Activated T-helper 2 cell treated with anti-CD3 and anti-CD28 coated beads, Interferon-gamma antibody, Interleukin-2, Interleukin-4, amounts not matched to agents 10 μg/mL and 5 μg/mL and 100 μg/mL, durations not matched to agents 14 hours and 24 hours and 36 hours (primary cell): ENCODE measurements at regions not wholly inside any gene's neighbourhood (a gene's known extent, or its start where the extent isn't known, plus 50 kb on each side); places are given as distances from the start of the nearest gene placed in this dataset.

ENCODE experiments used
- DNase-seq: peaks from one replicate; pipeline ENCODE4 v3.0.0; 2021; ENCODE audit warnings: low spot score
- H3K27ac Mint-ChIP-seq: one replicate; pipeline ENCODE4 v1.8.0; 2021; ENCODE audit warnings: mixed read lengths
- H3K27me3 Mint-ChIP-seq: one replicate; pipeline ENCODE4 v1.8.0; 2021; ENCODE audit warnings: low read depth, mixed read lengths
- H3K36me3 Mint-ChIP-seq: one replicate; pipeline ENCODE4 v1.8.0; 2021; ENCODE audit warnings: low read depth, mixed read lengths
- H3K4me1 Mint-ChIP-seq: one replicate; pipeline ENCODE4 v1.8.0; 2021; ENCODE audit warnings: low read depth, mixed read lengths
- H3K4me3 Mint-ChIP-seq: one replicate; pipeline ENCODE4 v1.8.0; 2021; ENCODE audit warnings: low read depth, mild to moderate bottlenecking, moderate library complexity, mixed read lengths
- H3K9me3 Mint-ChIP-seq: one replicate; pipeline ENCODE4 v1.8.0; 2021; ENCODE audit warnings: mixed read lengths
- intact Hi-C: fragments of 100-400 bp; cut with micrococcal nuclease; formaldehyde crosslinking; loops from one replicate; pipeline ENCODE4 v1.15.1; 2023

GRCh38 chr3:8236264-8236663 is 265.4 kb upstream of the LMCD1 start:
- H3K27me3 Mint-ChIP-seq = peaks cover 2% of the 10 kb centered on the region
- intact Hi-C loops = no loop called here
- no peak overlapping the region for H3K4me3 Mint-ChIP-seq
- H3K36me3 Mint-ChIP-seq = no peaks in the 10 kb centered on the region
- no peak overlapping the region for H3K27ac Mint-ChIP-seq
- no peaks in the 10 kb centered on the region for H3K4me1 Mint-ChIP-seq
- no peaks in the 10 kb centered on the region for H3K9me3 Mint-ChIP-seq
- DNase-seq = no peak

- no peak for DNase-seq
- Mint-ChIP-seq H3K9me3 (no peaks in the 10 kb centered on the region), H3K27me3 (peaks cover 2% of the 10 kb centered on the region), H3K4me1 (no peaks in the 10 kb centered on the region), H3K36me3 (no peaks in the 10 kb centered on the region), H3K27ac (no peak overlapping the region), H3K4me3 (no peak overlapping the region)
- intact Hi-C loops = no loop called here
These were observed 263.7 kb upstream of the LMCD1 start for GRCh38 chr3:8237893-8238292.

- no peak for DNase-seq
- H3K4me3 Mint-ChIP-seq = no peak overlapping the region
- no peaks in the 10 kb centered on the region for H3K36me3 Mint-ChIP-seq
- H3K27ac Mint-ChIP-seq = no peak overlapping the region
- intact Hi-C loops = no loop called here
- H3K9me3 Mint-ChIP-seq = no peaks in the 10 kb centered on the region
- no peaks in the 10 kb centered on the region for H3K4me1 Mint-ChIP-seq
- peaks cover 2% of the 10 kb centered on the region for H3K27me3 Mint-ChIP-seq
These were observed 263.2 kb upstream of the LMCD1 start for GRCh38 chr3:8238432-8238831.

- H3K27ac Mint-ChIP-seq = no peak overlapping the region
- H3K4me1 Mint-ChIP-seq = no peaks in the 10 kb centered on the region
- H3K4me3 Mint-ChIP-seq = no peak overlapping the region
- peaks cover 2% of the 10 kb centered on the region for H3K27me3 Mint-ChIP-seq
- H3K36me3 Mint-ChIP-seq = no peaks in the 10 kb centered on the region
- intact Hi-C loops = no loop called here
- no peak for DNase-seq
- no peaks in the 10 kb centered on the region for H3K9me3 Mint-ChIP-seq
These were observed 262.5 kb upstream of the LMCD1 start for GRCh38 chr3:8239095-8239494.

- H3K4me1 Mint-ChIP-seq = no peaks in the 10 kb centered on the region
- intact Hi-C loops = no loop called here
- DNase-seq = no peak
These were observed 261.6 kb upstream of the LMCD1 start for GRCh38 chr3:8239718-8240695.

GRCh38 chr3:8246070-8246469 is 255.6 kb upstream of the LMCD1 start:
- Mint-ChIP-seq H3K9me3 (no peaks in the 10 kb centered on the region), H3K4me1 (no peaks in the 10 kb centered on the region)
- intact Hi-C loops = no loop called here

More at GRCh38 chr3:8239718-8240695, 261.6 kb upstream of the LMCD1 start:
- no peak overlapping the region for H3K27ac Mint-ChIP-seq
- H3K36me3 Mint-ChIP-seq = no peaks in the 10 kb centered on the region
- no peak overlapping the region for H3K4me3 Mint-ChIP-seq
- H3K9me3 Mint-ChIP-seq = no peaks in the 10 kb centered on the region
- H3K27me3 Mint-ChIP-seq = peaks cover 2% of the 10 kb centered on the region

GRCh38 chr3:8253201-8253600 is 248.4 kb upstream of the LMCD1 start:
- Mint-ChIP-seq H3K27ac (no peak overlapping the region), H3K4me3 (no peak overlapping the region), H3K4me1 (no peaks in the 10 kb centered on the region), H3K27me3 (no peaks in the 10 kb centered on the region), H3K36me3 (no peaks in the 10 kb centered on the region), H3K9me3 (no peaks in the 10 kb centered on the region)
- intact Hi-C loops = no loop called here
- DNase-seq = no peak

More at GRCh38 chr3:8246070-8246469, 255.6 kb upstream of the LMCD1 start:
- Mint-ChIP-seq H3K36me3 (no peaks in the 10 kb centered on the region), H3K4me3 (no peak overlapping the region), H3K27me3 (no peaks in the 10 kb centered on the region), H3K27ac (no peak overlapping the region)
- DNase-seq = no peak

GRCh38 chr3:8254489-8254888 is 247.1 kb upstream of the LMCD1 start:
- Mint-ChIP-seq H3K9me3 (no peaks in the 10 kb centered on the region), H3K27me3 (no peaks in the 10 kb centered on the region), H3K4me1 (no peaks in the 10 kb centered on the region), H3K36me3 (no peaks in the 10 kb centered on the region), H3K27ac (no peak overlapping the region), H3K4me3 (no peak overlapping the region)
- no peak for DNase-seq
- intact Hi-C loops = no loop called here

GRCh38 chr3:8255725-8256124 is 245.9 kb upstream of the LMCD1 start:
- Mint-ChIP-seq H3K27me3 (no peaks in the 10 kb centered on the region), H3K4me1 (no peaks in the 10 kb centered on the region), H3K9me3 (no peaks in the 10 kb centered on the region), H3K27ac (no peak overlapping the region), H3K36me3 (no peaks in the 10 kb centered on the region), H3K4me3 (no peak overlapping the region)
- intact Hi-C loops = no loop called here
- DNase-seq = no peak

- H3K36me3 Mint-ChIP-seq = no peaks in the 10 kb centered on the region
- no peaks in the 10 kb centered on the region for H3K27me3 Mint-ChIP-seq
- intact Hi-C loops = no loop called here
These were observed 245.1 kb upstream of the LMCD1 start for GRCh38 chr3:8256441-8257071.

GRCh38 chr3:8261018-8261417 is 240.6 kb upstream of the LMCD1 start:
- intact Hi-C loops = no loop called here
- H3K36me3 Mint-ChIP-seq = no peaks in the 10 kb centered on the region
- DNase-seq = no peak
- no peak overlapping the region for H3K27ac Mint-ChIP-seq
- H3K4me1 Mint-ChIP-seq = no peaks in the 10 kb centered on the region
- no peak overlapping the region for H3K4me3 Mint-ChIP-seq
- no peaks in the 10 kb centered on the region for H3K9me3 Mint-ChIP-seq
- H3K27me3 Mint-ChIP-seq = no peaks in the 10 kb centered on the region

More at GRCh38 chr3:8256441-8257071, 245.1 kb upstream of the LMCD1 start:
- Mint-ChIP-seq H3K4me3 (no peak overlapping the region), H3K27ac (no peak overlapping the region), H3K4me1 (no peaks in the 10 kb centered on the region), H3K9me3 (no peaks in the 10 kb centered on the region)
- no peak for DNase-seq

GRCh38 chr3:8266730-8267131 is 234.9 kb upstream of the LMCD1 start:
- no peaks in the 10 kb centered on the region for H3K9me3 Mint-ChIP-seq
- H3K36me3 Mint-ChIP-seq = no peaks in the 10 kb centered on the region
- H3K27ac Mint-ChIP-seq = no peak overlapping the region
- no peaks in the 10 kb centered on the region for H3K4me1 Mint-ChIP-seq
- DNase-seq = no peak
- intact Hi-C loops = no loop called here
- no peak overlapping the region for H3K4me3 Mint-ChIP-seq
- no peaks in the 10 kb centered on the region for H3K27me3 Mint-ChIP-seq

- Mint-ChIP-seq H3K27me3 (no peaks in the 10 kb centered on the region), H3K27ac (no peak overlapping the region), H3K9me3 (no peaks in the 10 kb centered on the region), H3K36me3 (no peaks in the 10 kb centered on the region), H3K4me1 (no peaks in the 10 kb centered on the region), H3K4me3 (no peak overlapping the region)
- DNase-seq = no peak
- intact Hi-C loops = no loop called here
These were observed 228.1 kb upstream of the LMCD1 start for GRCh38 chr3:8273479-8273878.
